ENCODE measurements at regions not wholly inside any gene's neighbourhood (a gene's known extent, or its start where the extent isn't known, plus 50 kb on each side); places are given as distances from the start of the nearest gene placed in this dataset.

DNA sequence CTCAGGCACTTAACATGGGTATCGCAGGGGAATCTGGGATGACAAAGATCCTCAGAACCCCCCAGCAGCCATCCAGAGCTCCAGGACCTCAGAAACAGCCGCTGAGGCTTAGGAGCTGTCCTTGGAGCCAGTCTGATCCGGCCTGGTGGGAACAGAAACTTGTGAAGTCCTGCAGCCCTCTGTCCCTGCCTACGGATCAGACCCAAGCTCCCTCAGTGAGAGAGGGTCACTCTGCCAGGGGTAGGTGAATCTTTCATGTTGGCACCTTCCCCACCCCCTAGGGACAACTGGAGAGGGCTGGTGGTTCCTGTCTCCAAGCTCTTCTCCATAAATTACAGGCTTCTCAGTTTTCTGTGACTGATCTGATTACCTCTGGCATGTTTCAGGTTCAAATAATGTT is 122.3 kb downstream of the TLR5 start:
- ATAC-seq: no peak
- no peak for TF ChIP-seq SNAI2 (CRISPR knock-in tag; IDR thresholded peaks at IDR 0.05)
- TF ChIP-seq, protein P1, sequence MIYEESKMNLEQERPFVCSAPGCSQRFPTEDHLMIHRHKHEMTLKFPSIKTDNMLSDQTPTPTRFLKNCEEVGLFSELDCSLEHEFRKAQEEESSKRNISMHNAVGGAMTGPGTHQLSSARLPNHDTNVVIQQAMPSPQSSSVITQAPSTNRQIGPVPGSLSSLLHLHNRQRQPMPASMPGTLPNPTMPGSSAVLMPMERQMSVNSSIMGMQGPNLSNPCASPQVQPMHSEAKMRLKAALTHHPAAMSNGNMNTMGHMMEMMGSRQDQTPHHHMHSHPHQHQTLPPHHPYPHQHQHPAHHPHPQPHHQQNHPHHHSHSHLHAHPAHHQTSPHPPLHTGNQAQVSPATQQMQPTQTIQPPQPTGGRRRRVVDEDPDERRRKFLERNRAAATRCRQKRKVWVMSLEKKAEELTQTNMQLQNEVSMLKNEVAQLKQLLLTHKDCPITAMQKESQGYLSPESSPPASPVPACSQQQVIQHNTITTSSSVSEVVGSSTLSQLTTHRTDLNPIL (CRISPR knock-in tag; IDR thresholded peaks at IDR 0.05; ENCODE audit: low read depth): no peak
- no peak for TF ChIP-seq CSDC2 (CRISPR knock-in tag; IDR thresholded peaks at IDR 0.05)
- TF ChIP-seq TCF4 (CRISPR knock-in tag; IDR thresholded peaks at IDR 0.05; ENCODE audit: borderline replicate concordance): no peak
- TF ChIP-seq, protein P2, sequence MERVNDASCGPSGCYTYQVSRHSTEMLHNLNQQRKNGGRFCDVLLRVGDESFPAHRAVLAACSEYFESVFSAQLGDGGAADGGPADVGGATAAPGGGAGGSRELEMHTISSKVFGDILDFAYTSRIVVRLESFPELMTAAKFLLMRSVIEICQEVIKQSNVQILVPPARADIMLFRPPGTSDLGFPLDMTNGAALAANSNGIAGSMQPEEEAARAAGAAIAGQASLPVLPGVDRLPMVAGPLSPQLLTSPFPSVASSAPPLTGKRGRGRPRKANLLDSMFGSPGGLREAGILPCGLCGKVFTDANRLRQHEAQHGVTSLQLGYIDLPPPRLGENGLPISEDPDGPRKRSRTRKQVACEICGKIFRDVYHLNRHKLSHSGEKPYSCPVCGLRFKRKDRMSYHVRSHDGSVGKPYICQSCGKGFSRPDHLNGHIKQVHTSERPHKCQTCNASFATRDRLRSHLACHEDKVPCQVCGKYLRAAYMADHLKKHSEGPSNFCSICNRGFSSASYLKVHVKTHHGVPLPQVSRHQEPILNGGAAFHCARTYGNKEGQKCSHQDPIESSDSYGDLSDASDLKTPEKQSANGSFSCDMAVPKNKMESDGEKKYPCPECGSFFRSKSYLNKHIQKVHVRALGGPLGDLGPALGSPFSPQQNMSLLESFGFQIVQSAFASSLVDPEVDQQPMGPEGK (CRISPR knock-in tag; IDR thresholded peaks at IDR 0.05; ENCODE audit: borderline replicate concordance): no peak
- TF ChIP-seq ZNF8 (CRISPR knock-in tag; IDR thresholded peaks at IDR 0.05): no peak
- TF ChIP-seq, protein P3, sequence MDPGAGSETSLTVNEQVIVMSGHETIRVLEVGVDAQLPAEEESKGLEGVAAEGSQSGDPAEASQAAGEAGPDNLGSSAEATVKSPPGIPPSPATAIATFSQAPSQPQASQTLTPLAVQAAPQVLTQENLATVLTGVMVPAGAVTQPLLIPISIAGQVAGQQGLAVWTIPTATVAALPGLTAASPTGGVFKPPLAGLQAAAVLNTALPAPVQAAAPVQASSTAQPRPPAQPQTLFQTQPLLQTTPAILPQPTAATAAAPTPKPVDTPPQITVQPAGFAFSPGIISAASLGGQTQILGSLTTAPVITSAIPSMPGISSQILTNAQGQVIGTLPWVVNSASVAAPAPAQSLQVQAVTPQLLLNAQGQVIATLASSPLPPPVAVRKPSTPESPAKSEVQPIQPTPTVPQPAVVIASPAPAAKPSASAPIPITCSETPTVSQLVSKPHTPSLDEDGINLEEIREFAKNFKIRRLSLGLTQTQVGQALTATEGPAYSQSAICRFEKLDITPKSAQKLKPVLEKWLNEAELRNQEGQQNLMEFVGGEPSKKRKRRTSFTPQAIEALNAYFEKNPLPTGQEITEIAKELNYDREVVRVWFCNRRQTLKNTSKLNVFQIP (CRISPR knock-in tag; IDR thresholded peaks at IDR 0.05; ENCODE audit: borderline replicate concordance, low read depth): no peak
- TF ChIP-seq ZNF70 (CRISPR knock-in tag; IDR thresholded peaks at IDR 0.05): no peak
- no peak for TF ChIP-seq ISL1 (CRISPR knock-in tag; IDR thresholded peaks at IDR 0.05)
- TF ChIP-seq GLIS3 (CRISPR knock-in tag; IDR thresholded peaks at IDR 0.05): no peak
- TF ChIP-seq ZFP30 (CRISPR knock-in tag; IDR thresholded peaks at IDR 0.05): no peak
- TF ChIP-seq ESRRG (CRISPR knock-in tag; IDR thresholded peaks at IDR 0.05): no peak
- TF ChIP-seq ZFP3 (CRISPR knock-in tag; IDR thresholded peaks at IDR 0.05): no peak
- TF ChIP-seq ZC3H10 (CRISPR knock-in tag; IDR thresholded peaks at IDR 0.05): no peak

DNA sequence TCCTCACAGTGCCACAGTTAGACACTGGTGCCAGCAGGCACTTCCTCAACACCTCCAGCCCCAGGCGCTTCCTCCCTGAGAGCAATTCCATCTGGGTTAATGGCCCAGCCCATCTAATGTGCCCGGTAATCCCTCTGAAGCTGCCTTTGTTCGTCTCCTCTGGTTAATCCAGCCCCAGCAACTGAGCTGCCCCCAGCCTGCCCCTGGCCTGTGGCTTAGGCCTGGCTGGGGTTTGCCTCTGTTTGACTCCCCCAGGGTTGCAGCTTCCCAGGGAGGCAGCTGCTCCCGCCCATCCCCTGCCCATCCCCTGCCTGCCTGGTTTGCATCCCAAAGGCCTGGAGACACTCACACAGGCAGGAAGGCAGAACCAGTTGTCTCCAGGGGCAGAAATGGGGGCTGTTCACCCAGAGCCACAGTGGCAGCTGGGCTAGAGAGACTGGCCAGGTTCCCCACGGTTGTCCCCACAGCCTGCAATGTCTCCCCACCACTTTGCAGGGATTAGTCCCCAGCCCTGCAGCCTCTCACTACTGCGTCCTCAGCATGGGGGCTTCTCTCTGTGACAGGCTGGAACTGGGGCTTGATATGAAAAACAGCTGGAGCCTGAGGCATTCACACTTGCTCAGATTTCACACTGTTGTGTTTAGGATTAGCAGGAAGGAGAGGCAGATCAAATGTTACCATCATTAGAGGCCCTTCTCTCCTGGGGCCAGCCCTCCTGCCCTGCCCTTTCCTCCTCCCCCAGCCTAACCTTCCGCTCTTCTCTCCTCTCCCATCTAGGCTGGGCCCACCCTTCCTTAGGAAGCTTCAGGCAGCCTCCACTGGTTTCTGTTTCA is 120.2 kb downstream of the TLR5 start:
- TF ChIP-seq ARNTL (CRISPR knock-in tag; IDR thresholded peaks at IDR 0.05; ENCODE audit: borderline replicate concordance, low read depth) (no peak), ZC3H10 (CRISPR knock-in tag; IDR thresholded peaks at IDR 0.05) (no peak), RARB (CRISPR knock-in tag; IDR thresholded peaks at IDR 0.05) (no peak), BACH2 (CRISPR knock-in tag; IDR thresholded peaks at IDR 0.05; ENCODE audit: borderline replicate concordance) (no peak), ZNF70 (CRISPR knock-in tag; IDR thresholded peaks at IDR 0.05) (no peak), CSDC2 (CRISPR knock-in tag; IDR thresholded peaks at IDR 0.05) (no peak), ZFP3 (CRISPR knock-in tag; IDR thresholded peaks at IDR 0.05) (no peak), GLIS3 (CRISPR knock-in tag; IDR thresholded peaks at IDR 0.05) (no peak), PPARA (CRISPR knock-in tag; IDR thresholded peaks at IDR 0.05; ENCODE audit: borderline replicate concordance) (no peak), TCF4 (CRISPR knock-in tag; IDR thresholded peaks at IDR 0.05; ENCODE audit: borderline replicate concordance) (no peak), ESRRG (CRISPR knock-in tag; IDR thresholded peaks at IDR 0.05) (no peak), ISL1 (CRISPR knock-in tag; IDR thresholded peaks at IDR 0.05) (no peak), ZNF565 (CRISPR knock-in tag; conservative IDR thresholded peaks at IDR 0.05; ENCODE audit: low read depth) (no peak), OSR1 (CRISPR knock-in tag; IDR thresholded peaks at IDR 0.05) (no peak)
- TF ChIP-seq, protein P4, sequence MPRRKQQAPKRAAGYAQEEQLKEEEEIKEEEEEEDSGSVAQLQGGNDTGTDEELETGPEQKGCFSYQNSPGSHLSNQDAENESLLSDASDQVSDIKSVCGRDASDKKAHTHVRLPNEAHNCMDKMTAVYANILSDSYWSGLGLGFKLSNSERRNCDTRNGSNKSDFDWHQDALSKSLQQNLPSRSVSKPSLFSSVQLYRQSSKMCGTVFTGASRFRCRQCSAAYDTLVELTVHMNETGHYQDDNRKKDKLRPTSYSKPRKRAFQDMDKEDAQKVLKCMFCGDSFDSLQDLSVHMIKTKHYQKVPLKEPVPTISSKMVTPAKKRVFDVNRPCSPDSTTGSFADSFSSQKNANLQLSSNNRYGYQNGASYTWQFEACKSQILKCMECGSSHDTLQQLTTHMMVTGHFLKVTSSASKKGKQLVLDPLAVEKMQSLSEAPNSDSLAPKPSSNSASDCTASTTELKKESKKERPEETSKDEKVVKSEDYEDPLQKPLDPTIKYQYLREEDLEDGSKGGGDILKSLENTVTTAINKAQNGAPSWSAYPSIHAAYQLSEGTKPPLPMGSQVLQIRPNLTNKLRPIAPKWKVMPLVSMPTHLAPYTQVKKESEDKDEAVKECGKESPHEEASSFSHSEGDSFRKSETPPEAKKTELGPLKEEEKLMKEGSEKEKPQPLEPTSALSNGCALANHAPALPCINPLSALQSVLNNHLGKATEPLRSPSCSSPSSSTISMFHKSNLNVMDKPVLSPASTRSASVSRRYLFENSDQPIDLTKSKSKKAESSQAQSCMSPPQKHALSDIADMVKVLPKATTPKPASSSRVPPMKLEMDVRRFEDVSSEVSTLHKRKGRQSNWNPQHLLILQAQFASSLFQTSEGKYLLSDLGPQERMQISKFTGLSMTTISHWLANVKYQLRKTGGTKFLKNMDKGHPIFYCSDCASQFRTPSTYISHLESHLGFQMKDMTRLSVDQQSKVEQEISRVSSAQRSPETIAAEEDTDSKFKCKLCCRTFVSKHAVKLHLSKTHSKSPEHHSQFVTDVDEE (CRISPR knock-in tag; IDR thresholded peaks at IDR 0.05): no peak
- TF ChIP-seq, protein P2 (CRISPR knock-in tag; IDR thresholded peaks at IDR 0.05; ENCODE audit: borderline replicate concordance): no peak
- TF ChIP-seq, protein P3 (CRISPR knock-in tag; IDR thresholded peaks at IDR 0.05; ENCODE audit: borderline replicate concordance, low read depth): no peak
- TF ChIP-seq, protein P5, sequence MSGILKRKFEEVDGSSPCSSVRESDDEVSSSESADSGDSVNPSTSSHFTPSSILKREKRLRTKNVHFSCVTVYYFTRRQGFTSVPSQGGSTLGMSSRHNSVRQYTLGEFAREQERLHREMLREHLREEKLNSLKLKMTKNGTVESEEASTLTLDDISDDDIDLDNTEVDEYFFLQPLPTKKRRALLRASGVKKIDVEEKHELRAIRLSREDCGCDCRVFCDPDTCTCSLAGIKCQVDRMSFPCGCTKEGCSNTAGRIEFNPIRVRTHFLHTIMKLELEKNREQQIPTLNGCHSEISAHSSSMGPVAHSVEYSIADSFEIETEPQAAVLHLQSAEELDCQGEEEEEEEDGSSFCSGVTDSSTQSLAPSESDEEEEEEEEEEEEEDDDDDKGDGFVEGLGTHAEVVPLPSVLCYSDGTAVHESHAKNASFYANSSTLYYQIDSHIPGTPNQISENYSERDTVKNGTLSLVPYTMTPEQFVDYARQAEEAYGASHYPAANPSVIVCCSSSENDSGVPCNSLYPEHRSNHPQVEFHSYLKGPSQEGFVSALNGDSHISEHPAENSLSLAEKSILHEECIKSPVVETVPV (CRISPR knock-in tag; IDR thresholded peaks at IDR 0.05): no peak
- TF ChIP-seq, protein P1 (CRISPR knock-in tag; IDR thresholded peaks at IDR 0.05; ENCODE audit: low read depth): no peak
- ATAC-seq: peak; percentile 39
